H9 (cell line): ENCODE measurements at regions not wholly inside any gene's neighbourhood (a gene's known extent, or its start where the extent isn't known, plus 50 kb on each side); places are given as distances from the start of the nearest gene placed in this dataset.
"Not testable (repeated sequence)": the region's sequence is repeated elsewhere in the genome, so short reads cannot be mapped to it uniquely, and the experiment has no call there.

ENCODE experiments used
- DNase-seq: peaks from one replicate; pipeline ENCODE4 v3.0.0-alpha.2; 2017
- H2AFZ ChIP-seq: one replicate; pipeline ENCODE4 v1.6.1; 2013; ENCODE audit warnings: mild to moderate bottlenecking, low read length, control low read depth, moderate library complexity
- H2AK5ac ChIP-seq: 2 replicates; pipeline ENCODE4 v1.6.1; 2013; ENCODE audit warnings: low read length, control low read depth, mixed read lengths; ENCODE audit not compliant: insufficient read length
- H2BK120ac ChIP-seq: one replicate; pipeline ENCODE4 v1.6.1; 2013; ENCODE audit warnings: low read depth, mild to moderate bottlenecking, low read length, control low read depth, inconsistent platforms; ENCODE audit not compliant: poor library complexity, severe bottlenecking
- H2BK12ac ChIP-seq: 2 replicates; pipeline ENCODE4 v1.6.1; 2013; ENCODE audit warnings: low read length, control low read depth, mixed read lengths, low read depth; ENCODE audit not compliant: insufficient read length
- H2BK15ac ChIP-seq: 2 replicates; pipeline ENCODE4 v1.6.1; 2013; ENCODE audit warnings: low read depth, low read length, control low read depth
- H2BK20ac ChIP-seq: one replicate; pipeline ENCODE4 v1.6.1; 2013; ENCODE audit warnings: low read depth, mild to moderate bottlenecking, low read length, control low read depth, inconsistent platforms; ENCODE audit not compliant: poor library complexity, severe bottlenecking
- H2BK5ac ChIP-seq: 2 replicates; pipeline ENCODE4 v1.6.1; 2013; ENCODE audit warnings: low read length, control low read depth, mixed read lengths; ENCODE audit not compliant: insufficient read length
- H3K14ac ChIP-seq: 2 replicates; pipeline ENCODE4 v1.6.1; 2013; ENCODE audit warnings: low read length, control low read depth; ENCODE audit not compliant: insufficient read depth
- H3K18ac ChIP-seq: 2 replicates; pipeline ENCODE4 v1.6.1; 2013; ENCODE audit warnings: low read depth, mild to moderate bottlenecking, mixed read lengths, low read length, control low read depth; ENCODE audit not compliant: insufficient read length
- H3K23ac ChIP-seq: 2 replicates; pipeline ENCODE4 v1.6.1; 2013; ENCODE audit warnings: low read length, control low read depth, mixed read lengths, low read depth; ENCODE audit not compliant: insufficient read length
- H3K23me2 ChIP-seq: 2 replicates; pipeline ENCODE4 v1.6.1; 2013; ENCODE audit warnings: low read depth, mild to moderate bottlenecking, mixed read lengths, low read length, control low read depth; ENCODE audit not compliant: insufficient read length, poor library complexity, severe bottlenecking
- H3K27ac ChIP-seq: 2 replicates; pipeline ENCODE4 v1.5.1; 2013; ENCODE audit warnings: low read length, control low read depth, mixed read lengths, low read depth; ENCODE audit not compliant: insufficient read length
- H3K27me3 ChIP-seq: 2 replicates; pipeline ENCODE4 v1.6.1; 2013; ENCODE audit warnings: low read length, control low read depth, inconsistent platforms; ENCODE audit not compliant: insufficient read depth
- H3K4ac ChIP-seq: 2 replicates; pipeline ENCODE4 v1.6.1; 2013; ENCODE audit warnings: low read depth, mild to moderate bottlenecking, control low read depth, inconsistent platforms, low read length, moderate library complexity
- H3K4me1 ChIP-seq: 2 replicates; pipeline ENCODE4 v1.6.1; 2013; ENCODE audit warnings: low read length, control low read depth, inconsistent platforms; ENCODE audit not compliant: insufficient read depth
- H3K4me2 ChIP-seq: 2 replicates; pipeline ENCODE4 v1.6.1; 2013; ENCODE audit warnings: low read length, control low read depth, mixed read lengths; ENCODE audit not compliant: insufficient read length, insufficient read depth
- H3K56ac ChIP-seq: 2 replicates; pipeline ENCODE4 v1.6.1; 2013; ENCODE audit warnings: low read depth, mild to moderate bottlenecking, mixed read lengths, low read length, control low read depth; ENCODE audit not compliant: insufficient read length
- H3K79me1 ChIP-seq: 2 replicates; pipeline ENCODE4 v1.6.1; 2013; ENCODE audit warnings: low read depth, mild to moderate bottlenecking, moderate library complexity, low read length, control low read depth, inconsistent platforms; ENCODE audit not compliant: insufficient read depth, poor library complexity, severe bottlenecking
- H3K79me2 ChIP-seq: 2 replicates; pipeline ENCODE4 v1.6.1; 2013; ENCODE audit warnings: low read length, control low read depth, inconsistent platforms; ENCODE audit not compliant: insufficient read depth
- H3K9ac ChIP-seq: 2 replicates; pipeline ENCODE4 v1.6.1; 2013; ENCODE audit warnings: low read length, control low read depth, mixed read lengths; ENCODE audit not compliant: insufficient read length; ENCODE audit errors: extremely low read depth
- H3K9me3 ChIP-seq: one replicate; pipeline ENCODE4 v1.6.1; 2013; ENCODE audit warnings: low read depth, low read length, inconsistent platforms; ENCODE audit not compliant: control insufficient read depth
- H3T11ph ChIP-seq: one replicate; pipeline ENCODE4 v1.6.1; 2013; ENCODE audit warnings: mild to moderate bottlenecking, low read length, control low read depth, inconsistent platforms
- H4K20me1 ChIP-seq: one replicate; pipeline ENCODE4 v1.6.1; 2013; ENCODE audit not compliant: control insufficient read depth, insufficient read length, insufficient read depth
- H4K5ac ChIP-seq: 2 replicates; pipeline ENCODE4 v1.6.1; 2013; ENCODE audit warnings: low read depth, mild to moderate bottlenecking, mixed read lengths, low read length, control low read depth; ENCODE audit not compliant: insufficient read length
- H4K8ac ChIP-seq: replicated peaks from 2 replicates; pipeline ENCODE4 v1.6.1; 2013; ENCODE audit warnings: low read length, control low read depth, mixed read lengths, low read depth; ENCODE audit not compliant: insufficient read length
- H4K91ac ChIP-seq: 2 replicates; pipeline ENCODE4 v1.6.1; 2013; ENCODE audit warnings: low read depth, mild to moderate bottlenecking, moderate library complexity, mixed read lengths, low read length, control low read depth; ENCODE audit not compliant: insufficient read length
- H3K27ac Mint-ChIP-seq, 3 experiments: 2 replicates in 2 of 3; 3 replicates in 1 of 3; pipeline ENCODE4 v1.8.0; 2020 to 2021; ENCODE audit warnings: mixed read lengths in 3 of 3, mild to moderate bottlenecking in 1 of 3, moderate library complexity in 1 of 3
- H3K27me3 Mint-ChIP-seq: 2 replicates; pipeline ENCODE4 v1.8.0; 2021; ENCODE audit warnings: low read depth, mild to moderate bottlenecking, moderate library complexity, mixed read lengths
- H3K36me3 Mint-ChIP-seq, 3 experiments: 2 replicates in 2 of 3; 3 replicates in 1 of 3; pipeline ENCODE4 v1.8.0; 2020 to 2021; ENCODE audit warnings: low read depth in 3 of 3, mixed read lengths in 3 of 3; ENCODE audit not compliant: insufficient read depth in 1 of 3
- H3K4me1 Mint-ChIP-seq, 2 experiments: 2 replicates each; pipeline ENCODE4 v1.8.0; 2020; ENCODE audit warnings: mixed read lengths in 2 of 2
- H3K4me3 Mint-ChIP-seq, 2 experiments: 2 replicates in 1 of 2; 3 replicates in 1 of 2; pipeline ENCODE4 v1.8.0; 2020 to 2021; ENCODE audit warnings: mild to moderate bottlenecking in 2 of 2, mixed read lengths in 2 of 2, moderate library complexity in 1 of 2
- H3K9me3 Mint-ChIP-seq, 2 experiments: 2 replicates in 1 of 2; 3 replicates in 1 of 2; pipeline ENCODE4 v1.8.0; 2020; ENCODE audit warnings: mild to moderate bottlenecking in 2 of 2, mixed read lengths in 2 of 2, moderate library complexity in 1 of 2
- CTCF ChIP-seq: fragments of 200-600 bp; sonication (generic); conservative IDR thresholded peaks from 3 replicates; pipeline ENCODE4 v1.8.0; 2021; ENCODE audit warnings: antibody characterized with exemption, mild to moderate bottlenecking
- WGBS: extraction: QIAGEN DNeasy Blood & Tissue Kit; methylation state at CpG from one replicate; pipeline ENCODE4 v1.1.7; 2013; ENCODE audit warnings: missing lambda C conversion rate, low lambda C conversion rate, mixed read lengths; ENCODE audit not compliant: insufficient read length; ENCODE audit errors: extremely low coverage; 5-methylcytosine and 5-hydroxymethylcytosine counted together

GRCh38 chr22:34623580-34623979 is 442.4 kb upstream of the ISX start:
- Histone ChIP-seq H3K4ac (no peak overlapping the region), H2AFZ (no peak overlapping the region), H3K56ac (no peak overlapping the region), H3K79me2 (no peaks in the 10 kb centered on the region), H3K23ac (no peak overlapping the region), H3K27me3 (no peaks in the 10 kb centered on the region), H3K9ac (no peak overlapping the region), H2BK15ac (no peak overlapping the region), H4K5ac (no peak overlapping the region), H3K14ac (no peak overlapping the region), H3K18ac (no peak overlapping the region), H3T11ph (no peak overlapping the region), H2BK20ac (no peak overlapping the region), H3K27ac (no peak overlapping the region), H2BK120ac (no peak overlapping the region), H3K4me1 (no peaks in the 10 kb centered on the region), H3K4me2 (no peak overlapping the region), H4K91ac (no peak overlapping the region), H4K8ac (no peak overlapping the region), H3K9me3 (peaks cover 8% of the 10 kb centered on the region), H2BK12ac (no peak overlapping the region), H3K23me2 (no peaks in the 10 kb centered on the region), H2AK5ac (no peak overlapping the region), H3K79me1 (no peaks in the 10 kb centered on the region), H2BK5ac (no peak overlapping the region), H4K20me1 (no peaks in the 10 kb centered on the region)
- peaks cover 18 to 21% of the 10 kb centered on the region in 2 experiments; a peak in 4 of 5 replicates for H3K9me3 Mint-ChIP-seq
- no peak overlapping the region for H3K4me3 Mint-ChIP-seq
- no peak for DNase-seq
- no peak for TF ChIP-seq CTCF
- peaks cover 3 to 18% (median 12%) of the 10 kb centered on the region in 3 experiments for H3K36me3 Mint-ChIP-seq
- no CpG with 5 or more reads among the region's 4 CpGs for WGBS
- H3K27ac Mint-ChIP-seq, result no peak overlapping the region
- H3K4me1 Mint-ChIP-seq, result peaks cover 3 to 6% of the 10 kb centered on the region in 2 experiments; a peak in 2 of 4 replicates
- no peaks in the 10 kb centered on the region; the same call in 1 of the 2 replicates for H3K27me3 Mint-ChIP-seq

GRCh38 chr22:34625892-34626291 is 440.1 kb upstream of the ISX start:
- H2AK5ac ChIP-seq, H2BK5ac ChIP-seq, H2BK12ac ChIP-seq, H3K4me3 Mint-ChIP-seq, H3K27ac ChIP-seq, H3K4me1 ChIP-seq, H4K5ac ChIP-seq, H3K23ac ChIP-seq, H3K18ac ChIP-seq, H4K91ac ChIP-seq, H3K56ac ChIP-seq, H3K23me2 ChIP-seq, H3K27ac Mint-ChIP-seq, H3K14ac ChIP-seq, H3K9me3 ChIP-seq, H2BK120ac ChIP-seq, H2AFZ ChIP-seq, H3K4me2 ChIP-seq, H2BK15ac ChIP-seq, H3K27me3 Mint-ChIP-seq, H3K4me1 Mint-ChIP-seq, H3K27me3 ChIP-seq, H4K8ac ChIP-seq, H3K79me1 ChIP-seq, H3K4ac ChIP-seq, H2BK20ac ChIP-seq, H4K20me1 ChIP-seq, H3K79me2 ChIP-seq, H3K9ac ChIP-seq, DNase-seq, H3T11ph ChIP-seq: not testable (repeated sequence)
- no CpG with 5 or more reads among the region's 30 CpGs for WGBS
- Mint-ChIP-seq H3K36me3 (peaks cover 5 to 19% (median 18%) of the 10 kb centered on the region in 3 experiments), H3K9me3 (peaks cover 24 to 30% of the 10 kb centered on the region in 2 experiments; a peak in 4 of 5 replicates)
